ENCODE measurements at regions not wholly inside any gene's neighbourhood (a gene's known extent, or its start where the extent isn't known, plus 50 kb on each side); places are given as distances from the start of the nearest gene placed in this dataset.
"Not testable (repeated sequence)": the region's sequence is repeated elsewhere in the genome, so short reads cannot be mapped to it uniquely, and the experiment has no call there.

GRCh38 chr1:81504820-81505219 lies 295.9 kb upstream of the ADGRL2 start:
- TF ChIP-seq REST (IDR thresholded peaks at IDR 0.05; ENCODE audit: insufficient read depth in 1 of 2, low read depth in 2 of 2, low read length in 1 of 2); CTCF (IDR thresholded peaks at IDR 0.05); POLR2AphosphoS5 (IDR thresholded peaks at IDR 0.05; ENCODE audit: low read depth, low read length); SIN3A (IDR thresholded peaks at IDR 0.05; ENCODE audit: borderline replicate concordance, insufficient read depth, low read depth, low read length); TCF7L2 (IDR thresholded peaks at IDR 0.05; ENCODE audit: low read depth, low read length): not testable (repeated sequence)

All from Panc1 (cell line).